ENCODE measurements at regions not wholly inside any gene's neighbourhood (a gene's known extent, or its start where the extent isn't known, plus 50 kb on each side); places are given as distances from the start of the nearest gene placed in this dataset.

DNA sequence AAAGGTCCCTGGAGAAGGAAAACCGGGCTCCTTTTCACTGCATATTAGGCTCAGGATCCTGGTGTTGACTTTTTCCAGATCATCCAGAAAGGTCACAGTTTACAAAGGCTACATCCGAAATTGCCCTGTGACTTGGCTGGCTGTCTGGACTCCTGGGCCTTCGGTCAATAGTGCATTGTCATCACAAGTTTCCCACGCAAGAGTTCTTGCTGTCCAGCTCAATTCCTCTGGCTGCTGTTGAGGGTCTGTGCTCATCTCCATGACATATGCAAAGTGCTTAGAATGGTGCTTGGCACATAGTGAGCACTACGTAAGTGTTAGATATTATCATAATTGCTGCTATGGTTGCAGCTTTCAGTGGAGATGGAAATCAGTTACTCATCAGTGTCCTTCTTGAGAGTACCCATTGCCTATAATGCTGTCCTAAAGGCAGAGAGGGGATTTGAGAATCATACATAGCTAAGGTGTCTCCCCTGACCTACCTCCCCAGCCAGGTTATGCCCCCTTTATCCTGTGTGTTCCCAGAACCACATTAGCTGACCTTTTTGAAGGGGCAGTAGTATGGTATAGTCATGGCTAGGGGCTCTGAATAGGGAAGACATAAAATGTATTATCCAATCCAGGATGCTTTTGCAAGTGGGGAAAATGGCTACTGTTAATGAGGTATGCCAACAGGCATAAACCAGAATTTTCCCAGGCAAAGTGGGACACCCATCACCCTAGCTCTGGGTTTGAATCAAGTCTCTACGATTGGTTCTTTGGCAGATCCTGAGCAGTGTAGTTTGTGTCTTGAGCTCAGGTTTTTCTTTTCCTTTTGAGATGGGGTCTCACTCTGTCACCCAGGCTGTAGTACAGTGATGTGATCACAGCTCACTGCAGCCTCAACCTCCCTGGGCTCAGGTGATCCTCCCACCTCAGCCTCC is 132.0 kb upstream of the CCND2 start:
- TF ChIP-seq, protein P1, sequence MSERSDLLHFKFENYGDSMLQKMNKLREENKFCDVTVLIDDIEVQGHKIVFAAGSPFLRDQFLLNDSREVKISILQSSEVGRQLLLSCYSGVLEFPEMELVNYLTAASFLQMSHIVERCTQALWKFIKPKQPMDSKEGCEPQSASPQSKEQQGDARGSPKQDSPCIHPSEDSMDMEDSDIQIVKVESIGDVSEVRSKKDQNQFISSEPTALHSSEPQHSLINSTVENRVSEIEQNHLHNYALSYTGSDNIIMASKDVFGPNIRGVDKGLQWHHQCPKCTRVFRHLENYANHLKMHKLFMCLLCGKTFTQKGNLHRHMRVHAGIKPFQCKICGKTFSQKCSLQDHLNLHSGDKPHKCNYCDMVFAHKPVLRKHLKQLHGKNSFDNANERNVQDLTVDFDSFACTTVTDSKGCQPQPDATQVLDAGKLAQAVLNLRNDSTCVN (CRISPR knock-in tag; IDR thresholded peaks at IDR 0.05; ENCODE audit: borderline replicate concordance) = peak; percentile 94
- TF ChIP-seq NFKB2 (CRISPR knock-in tag; IDR thresholded peaks at IDR 0.05; ENCODE audit: borderline replicate concordance) = no peak
- TF ChIP-seq NR2F6 (IDR thresholded peaks at IDR 0.05) = peak; percentile 41; the same call in 1 of the 2 replicates
- no peak for TF ChIP-seq NR2F6 (CRISPR knock-in tag; IDR thresholded peaks at IDR 0.05)
- TF ChIP-seq MAFK (conservative IDR thresholded peaks at IDR 0.05 in 1 of 2, IDR thresholded peaks at IDR 0.05 in 1 of 2; ENCODE audit: low read length in 2 of 2) = peak; percentile 70 to 71
- peak; percentile 43; the same call in 1 of the 2 replicates for TF ChIP-seq MAFF (IDR thresholded peaks at IDR 0.05; ENCODE audit: low read depth, low read length)
- no TSS peak for BruUV-seq (replicated peaks)
- ChIA-PET CTCF (ENCODE audit: low intra/inter-chr PET ratio, low total read pairs) (no interaction called here), POLR2A (no interaction called here)
- 35% methylated on average over 4 of the region's 6 CpGs for WGBS (ENCODE audit: low lambda C conversion rate)
- no peak overlapping the region for H3K9ac ChIP-seq (ENCODE audit: insufficient read depth, low read depth, low read length)
- H3K4me1 ChIP-seq (ENCODE audit: insufficient read depth, low read length) = peaks cover 14% of the 10 kb centered on the region
- no peak overlapping the region for H2AFZ ChIP-seq (ENCODE audit: low read length)
- peak overlapping the region; percentile 24; the same call in 1 of the 2 replicates for H3K4me2 ChIP-seq (ENCODE audit: low read depth, low read length)
- no peak overlapping the region for H3K4me3 ChIP-seq (replicated peaks in 1 of 3; ENCODE audit: insufficient read depth in 1 of 3, low read depth in 2 of 3, low read length in 3 of 3)
- no peak overlapping the region for H3K27ac ChIP-seq (ENCODE audit: extremely low read length, insufficient read depth, low read length)
- DNase-seq (ENCODE audit: low spot score) = no peak
- in situ Hi-C loops (cut with HindIII; ENCODE audit: extremely low pct_ligation_motif_present, low pct_unique_long_range_greater_than_20kb) (no loop called here), intact Hi-C loops (cut with micrococcal nuclease; ENCODE audit: unreplicated experiment) (no loop called here)
- no peak for FAIRE-seq
- peak; percentile 51; the same call in 2 of the 3 replicates for ATAC-seq
- H3K27me3 ChIP-seq (ENCODE audit: control insufficient read depth in 1 of 2, insufficient read depth in 2 of 2, low read length in 2 of 2) = no peaks in the 10 kb centered on the region
- H4K20me1 ChIP-seq (ENCODE audit: insufficient read depth, low read length) = no peaks in the 10 kb centered on the region
- no peaks in the 10 kb centered on the region for H3K9me3 ChIP-seq (ENCODE audit: low read length)
- H3K36me3 ChIP-seq (replicated peaks in 1 of 2; ENCODE audit: control insufficient read depth in 1 of 2, insufficient read depth in 2 of 2, low read length in 2 of 2) = no peaks in the 10 kb centered on the region
- no peaks in the 10 kb centered on the region for H3K79me2 ChIP-seq (ENCODE audit: insufficient read depth, low read length)
